Thoracic aorta (tissue), 2 donors: ENCODE measurements at regions not wholly inside any gene's neighbourhood (a gene's known extent, or its start where the extent isn't known, plus 50 kb on each side); places are given as distances from the start of the nearest gene placed in this dataset.

Source experiments
- ATAC-seq: fragments of 150-250 bp; one replicate; pipeline ENCODE4 v1.8.0; 2017; ENCODE audit warnings: low read depth; ENCODE audit not compliant: insufficient number of reproducible peaks, low FRiP score
- DNase-seq: peaks from one replicate; pipeline ENCODE4 v3.0.0-alpha.2; 2020; ENCODE audit warnings: low spot score
- H3K27ac ChIP-seq, 2 donors: fragments of 200-600 bp; sonication (generic); 1 replicate in 1 of 2; 2 replicates in 1 of 2; pipeline ENCODE4 v1.5.1; 2016; ENCODE audit warnings: mild to moderate bottlenecking in 2 of 2, moderate library complexity in 2 of 2
- H3K27me3 ChIP-seq: fragments of 200-600 bp; sonication (generic); replicated peaks from 2 replicates; pipeline ENCODE4 v1.6.0; 2016; ENCODE audit warnings: mild to moderate bottlenecking; ENCODE audit not compliant: insufficient read depth
- H3K36me3 ChIP-seq: fragments of 200-600 bp; sonication (generic); one replicate; pipeline ENCODE4 v1.5.1; 2016
- H3K4me1 ChIP-seq, 2 donors: fragments of 200-600 bp; sonication (generic); 1 replicate in 1 of 2; 2 replicates in 1 of 2; pipeline versions ENCODE4 v1.5.1 to v1.6.0; 2016; ENCODE audit warnings: low read depth in 2 of 2, mild to moderate bottlenecking in 1 of 2; ENCODE audit not compliant: control insufficient read depth in 1 of 2
- H3K4me3 ChIP-seq: fragments of 200-600 bp; sonication (generic); 2 replicates; pipeline ENCODE4 v1.5.1; 2016; ENCODE audit warnings: mild to moderate bottlenecking
- H3K9me3 ChIP-seq: fragments of 200-600 bp; sonication (generic); 2 replicates; pipeline ENCODE4 v1.5.1; 2016
- TF ChIP-seq, protein P1 (sequence below): fragments of 200-600 bp; sonication (generic); IDR thresholded peaks from one replicate; pipeline ENCODE4 v1.5.1; 2019; ENCODE audit warnings: antibody characterized with exemption

DNA sequence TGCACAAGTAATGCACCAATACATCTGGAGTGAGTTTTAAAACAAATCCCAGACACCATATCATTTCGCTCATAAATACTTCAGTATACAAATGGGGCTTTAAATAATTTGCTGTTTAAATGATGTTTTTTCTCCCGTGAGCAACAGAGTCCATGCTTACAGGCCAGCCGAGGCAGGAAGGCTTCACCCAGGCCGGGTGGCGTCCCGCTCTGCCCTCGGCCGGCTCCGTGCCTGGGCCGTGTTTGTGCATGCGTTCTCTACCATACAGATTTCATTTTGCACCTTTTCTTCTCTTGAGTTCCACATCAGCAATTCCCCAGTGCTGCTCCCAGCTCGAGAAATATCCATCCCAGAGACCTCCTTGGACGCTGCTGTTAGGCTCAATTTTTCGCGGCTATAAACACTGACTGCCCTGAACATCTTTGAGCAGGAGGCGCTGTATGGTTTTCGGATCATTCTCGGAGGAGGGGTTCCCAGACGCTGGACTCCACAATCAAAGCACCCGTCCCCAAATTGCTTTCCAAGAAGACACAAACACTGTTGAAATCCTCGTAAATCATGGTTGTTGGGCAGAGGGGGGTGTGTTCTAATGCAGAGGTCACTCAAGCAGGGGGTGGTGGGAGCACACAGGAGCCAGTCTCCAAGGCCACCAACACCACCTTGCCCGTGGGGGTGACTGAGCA, 91.6 kb downstream of the MICALL2 start:
- no peak for ATAC-seq
- Histone ChIP-seq H3K27me3 (peaks cover 12% of the 10 kb centered on the region), H3K9me3 (peaks cover 3% of the 10 kb centered on the region)

DNA sequence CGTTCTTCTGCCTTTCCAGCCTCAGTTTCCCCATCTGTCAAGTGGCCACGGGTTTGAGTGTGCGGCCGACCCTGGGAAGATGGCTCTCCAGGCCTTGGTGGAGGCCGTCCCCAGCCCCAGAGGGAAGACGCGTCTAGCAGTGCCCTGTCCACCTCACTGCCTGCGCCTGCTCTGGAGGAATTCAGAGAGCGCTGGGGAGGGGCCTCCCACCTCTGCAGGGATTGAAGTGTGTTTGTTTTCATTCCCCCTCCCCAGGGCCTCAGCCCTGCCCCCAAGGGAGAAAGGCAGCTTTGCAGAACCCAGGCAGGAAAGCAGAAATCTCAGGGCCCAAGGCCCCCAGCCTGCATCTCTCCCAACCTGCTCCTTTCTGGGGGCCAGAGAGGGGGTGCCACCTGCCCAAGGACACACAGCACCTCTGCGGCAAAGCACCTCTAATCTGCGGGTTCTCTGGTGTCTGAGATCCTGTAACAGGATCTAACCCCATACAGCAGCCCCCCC, 91.0 kb downstream of the MICALL2 start:
- Histone ChIP-seq H3K27me3 (peaks cover 12% of the 10 kb centered on the region), H3K4me1 (no peaks in the 10 kb centered on the region), H3K4me3 (no peak overlapping the region), H3K27ac (no peak overlapping the region), H3K36me3 (no peaks in the 10 kb centered on the region), H3K9me3 (peaks cover 3% of the 10 kb centered on the region)
- no peak for DNase-seq
- ATAC-seq: no peak
- TF ChIP-seq, protein P1, sequence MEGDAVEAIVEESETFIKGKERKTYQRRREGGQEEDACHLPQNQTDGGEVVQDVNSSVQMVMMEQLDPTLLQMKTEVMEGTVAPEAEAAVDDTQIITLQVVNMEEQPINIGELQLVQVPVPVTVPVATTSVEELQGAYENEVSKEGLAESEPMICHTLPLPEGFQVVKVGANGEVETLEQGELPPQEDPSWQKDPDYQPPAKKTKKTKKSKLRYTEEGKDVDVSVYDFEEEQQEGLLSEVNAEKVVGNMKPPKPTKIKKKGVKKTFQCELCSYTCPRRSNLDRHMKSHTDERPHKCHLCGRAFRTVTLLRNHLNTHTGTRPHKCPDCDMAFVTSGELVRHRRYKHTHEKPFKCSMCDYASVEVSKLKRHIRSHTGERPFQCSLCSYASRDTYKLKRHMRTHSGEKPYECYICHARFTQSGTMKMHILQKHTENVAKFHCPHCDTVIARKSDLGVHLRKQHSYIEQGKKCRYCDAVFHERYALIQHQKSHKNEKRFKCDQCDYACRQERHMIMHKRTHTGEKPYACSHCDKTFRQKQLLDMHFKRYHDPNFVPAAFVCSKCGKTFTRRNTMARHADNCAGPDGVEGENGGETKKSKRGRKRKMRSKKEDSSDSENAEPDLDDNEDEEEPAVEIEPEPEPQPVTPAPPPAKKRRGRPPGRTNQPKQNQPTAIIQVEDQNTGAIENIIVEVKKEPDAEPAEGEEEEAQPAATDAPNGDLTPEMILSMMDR: no peak

More for the DNA sequence above, 91.6 kb downstream of the MICALL2 start:
- no peak overlapping the region for H3K4me3 ChIP-seq
- no peak overlapping the region for H3K27ac ChIP-seq
- no peaks in the 10 kb centered on the region for H3K4me1 ChIP-seq
- no peaks in the 10 kb centered on the region for H3K36me3 ChIP-seq
- no peak for DNase-seq
- TF ChIP-seq, protein P1: no peak

DNA sequence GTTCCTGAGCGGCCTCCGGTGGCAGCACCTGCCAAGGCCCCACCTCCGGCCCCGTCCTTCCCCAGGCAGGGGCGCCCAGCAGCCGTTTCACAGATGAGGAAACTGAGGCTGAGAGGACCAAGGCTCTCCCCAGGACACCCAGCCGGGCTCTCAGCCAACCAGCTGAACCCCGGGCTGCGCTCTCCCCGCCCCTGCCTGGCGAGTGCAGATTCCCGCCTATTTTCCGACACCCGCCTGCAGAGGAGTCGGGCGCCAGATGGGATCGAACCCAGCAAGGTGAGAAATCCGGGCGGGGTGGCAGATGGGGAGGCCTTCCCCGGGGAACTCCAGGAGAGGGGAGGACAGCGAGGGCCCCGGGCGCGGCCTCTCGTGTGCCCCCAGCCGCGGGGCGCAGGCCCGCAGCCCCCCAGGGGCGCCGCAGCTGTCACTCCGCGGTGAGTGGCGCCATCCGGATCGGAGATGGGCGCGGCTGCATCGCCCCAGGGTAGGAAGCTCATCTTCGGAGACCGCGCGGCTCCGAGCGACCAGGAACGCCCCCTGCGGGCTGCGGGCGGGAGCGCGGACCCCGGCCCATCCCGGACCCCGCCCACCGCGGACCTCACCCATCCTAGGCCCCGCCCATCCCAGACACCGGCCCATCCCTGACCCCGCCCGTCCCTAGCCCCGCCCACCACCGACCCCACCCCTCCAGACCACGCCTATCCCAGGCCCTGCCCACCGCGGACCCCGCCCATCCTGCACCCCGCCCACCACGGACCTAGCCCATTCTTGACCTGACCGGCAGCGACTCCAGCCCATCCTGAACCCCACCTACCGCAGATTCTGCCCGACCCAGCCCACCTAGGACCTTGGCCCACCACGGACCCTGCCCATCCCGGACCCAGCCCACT, 90.3 kb downstream of the MICALL2 start:
- Histone ChIP-seq H3K27ac (no peak overlapping the region), H3K4me1 (no peaks in the 10 kb centered on the region), H3K36me3 (no peaks in the 10 kb centered on the region), H3K9me3 (peaks cover 3% of the 10 kb centered on the region), H3K4me3 (no peak overlapping the region), H3K27me3 (peaks cover 12% of the 10 kb centered on the region)
- no peak for DNase-seq
- TF ChIP-seq, protein P1: no peak
- no peak for ATAC-seq

DNA sequence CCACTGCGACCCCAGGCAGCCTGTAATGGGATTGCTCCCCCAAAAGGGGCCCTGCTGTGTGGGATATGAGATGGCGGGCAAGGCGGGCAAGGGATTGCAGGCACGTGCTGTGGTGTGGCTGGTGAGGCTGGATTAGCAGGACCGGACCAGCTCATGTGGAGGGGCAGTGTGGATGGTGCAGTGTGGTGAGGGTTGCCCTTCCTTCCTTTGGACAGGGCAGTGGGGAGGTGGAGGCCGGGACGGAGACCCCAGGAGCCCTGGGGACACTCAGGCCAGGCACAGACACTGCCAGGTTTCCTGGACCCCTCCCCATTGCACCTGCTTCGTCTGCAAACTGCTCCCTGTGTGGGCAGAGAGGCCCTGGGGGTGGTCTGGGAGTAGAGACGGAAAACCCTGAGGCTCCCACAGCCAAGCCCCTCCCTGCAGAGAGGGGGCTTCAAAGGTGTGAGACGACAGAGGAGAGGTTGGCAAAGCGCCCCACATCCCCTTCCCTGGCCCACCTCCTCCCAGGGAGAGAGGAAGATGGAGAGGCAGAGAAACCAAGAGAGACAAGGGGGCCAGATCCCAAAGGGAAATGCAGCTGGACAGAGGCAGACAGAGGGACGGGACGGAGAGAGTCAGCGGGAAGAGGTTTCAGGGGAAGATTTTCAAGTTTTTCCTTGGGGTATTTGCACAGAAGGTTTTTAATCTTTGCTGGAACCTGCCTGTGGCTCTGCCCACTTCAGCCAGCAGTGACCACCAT, 89.2 kb downstream of the MICALL2 start:
- Histone ChIP-seq H3K4me1 (no peaks in the 10 kb centered on the region), H3K4me3 (no peak overlapping the region), H3K27me3 (peaks cover 12% of the 10 kb centered on the region), H3K9me3 (peaks cover 3% of the 10 kb centered on the region), H3K36me3 (no peaks in the 10 kb centered on the region), H3K27ac (no peak overlapping the region)
- ATAC-seq: no peak
- TF ChIP-seq, protein P1: no peak
- DNase-seq: no peak

DNA sequence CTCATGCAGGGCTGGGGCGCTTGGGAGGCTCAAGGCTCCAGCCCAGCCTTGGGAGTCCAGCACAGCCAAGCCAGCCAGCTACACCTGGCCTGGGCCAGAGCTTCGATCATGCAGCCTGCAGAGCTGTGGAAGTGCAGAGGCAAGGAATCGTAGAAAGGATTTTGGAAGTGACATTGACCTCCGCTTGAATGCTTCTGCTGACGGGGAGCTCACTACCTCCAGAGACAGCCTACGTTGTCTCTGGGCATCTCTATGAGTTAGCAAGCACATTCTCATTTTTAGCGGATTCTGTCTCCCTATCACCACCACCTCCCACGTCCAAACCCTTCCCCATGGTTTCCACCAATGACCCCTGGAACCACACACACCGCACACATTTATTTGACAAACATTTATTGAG, 88.5 kb downstream of the MICALL2 start:
- Histone ChIP-seq H3K9me3 (no peaks in the 10 kb centered on the region), H3K27ac (no peak overlapping the region), H3K4me3 (no peak overlapping the region), H3K4me1 (no peaks in the 10 kb centered on the region), H3K27me3 (peaks cover 12% of the 10 kb centered on the region), H3K36me3 (no peaks in the 10 kb centered on the region)
- DNase-seq (no peak), ATAC-seq (no peak)
- TF ChIP-seq, protein P1: no peak
